Liver (tissue), 3 donors: ENCODE measurements at regions not wholly inside any gene's neighbourhood (a gene's known extent, or its start where the extent isn't known, plus 50 kb on each side); places are given as distances from the start of the nearest gene placed in this dataset.

ENCODE experiments used
- CTCF ChIP-seq: fragments of 150-350 bp; IDR thresholded peaks from 2 replicates; pipeline ENCODE4 v1.5.1; 2017; ENCODE audit warnings: improper control_type of control experiment, low read depth, low read length; ENCODE audit not compliant: missing input control
- FOXA2 ChIP-seq: IDR thresholded peaks from 2 replicates; pipeline ENCODE4 v1.6.1; 2016; ENCODE audit warnings: antibody characterized with exemption
- JUND ChIP-seq, 2 donors: IDR thresholded peaks; 2 replicates each; pipeline ENCODE4 v1.6.1; 2016; ENCODE audit warnings: antibody characterized with exemption in 2 of 2
- MAX ChIP-seq: IDR thresholded peaks from 2 replicates; pipeline ENCODE4 v1.6.1; 2016; ENCODE audit warnings: antibody characterized with exemption
- RXRA ChIP-seq, 2 donors: IDR thresholded peaks; 2 replicates each; pipeline ENCODE4 v1.6.1; 2017 to 2018; ENCODE audit warnings: antibody characterized with exemption in 2 of 2, mild to moderate bottlenecking in 1 of 2
- TAF1 ChIP-seq: conservative IDR thresholded peaks from 2 replicates; pipeline ENCODE4 v1.6.1; 2016; ENCODE audit warnings: antibody characterized with exemption, mild to moderate bottlenecking
- YY1 ChIP-seq: IDR thresholded peaks from 2 replicates; pipeline ENCODE4 v1.6.1; 2016; ENCODE audit warnings: antibody characterized with exemption, mild to moderate bottlenecking
- TF ChIP-seq, protein P1 (sequence below): IDR thresholded peaks from 2 replicates; pipeline ENCODE4 v1.6.1; 2016; ENCODE audit warnings: antibody characterized with exemption, mild to moderate bottlenecking
- donor health status: healthy.
- donor health status: healthy.

GRCh38 chr6:170163405-170164170 is 127.3 kb downstream of the DLL1 start:
- TF ChIP-seq CTCF: no peak
- no peak for TF ChIP-seq YY1
- TF ChIP-seq, protein P1, sequence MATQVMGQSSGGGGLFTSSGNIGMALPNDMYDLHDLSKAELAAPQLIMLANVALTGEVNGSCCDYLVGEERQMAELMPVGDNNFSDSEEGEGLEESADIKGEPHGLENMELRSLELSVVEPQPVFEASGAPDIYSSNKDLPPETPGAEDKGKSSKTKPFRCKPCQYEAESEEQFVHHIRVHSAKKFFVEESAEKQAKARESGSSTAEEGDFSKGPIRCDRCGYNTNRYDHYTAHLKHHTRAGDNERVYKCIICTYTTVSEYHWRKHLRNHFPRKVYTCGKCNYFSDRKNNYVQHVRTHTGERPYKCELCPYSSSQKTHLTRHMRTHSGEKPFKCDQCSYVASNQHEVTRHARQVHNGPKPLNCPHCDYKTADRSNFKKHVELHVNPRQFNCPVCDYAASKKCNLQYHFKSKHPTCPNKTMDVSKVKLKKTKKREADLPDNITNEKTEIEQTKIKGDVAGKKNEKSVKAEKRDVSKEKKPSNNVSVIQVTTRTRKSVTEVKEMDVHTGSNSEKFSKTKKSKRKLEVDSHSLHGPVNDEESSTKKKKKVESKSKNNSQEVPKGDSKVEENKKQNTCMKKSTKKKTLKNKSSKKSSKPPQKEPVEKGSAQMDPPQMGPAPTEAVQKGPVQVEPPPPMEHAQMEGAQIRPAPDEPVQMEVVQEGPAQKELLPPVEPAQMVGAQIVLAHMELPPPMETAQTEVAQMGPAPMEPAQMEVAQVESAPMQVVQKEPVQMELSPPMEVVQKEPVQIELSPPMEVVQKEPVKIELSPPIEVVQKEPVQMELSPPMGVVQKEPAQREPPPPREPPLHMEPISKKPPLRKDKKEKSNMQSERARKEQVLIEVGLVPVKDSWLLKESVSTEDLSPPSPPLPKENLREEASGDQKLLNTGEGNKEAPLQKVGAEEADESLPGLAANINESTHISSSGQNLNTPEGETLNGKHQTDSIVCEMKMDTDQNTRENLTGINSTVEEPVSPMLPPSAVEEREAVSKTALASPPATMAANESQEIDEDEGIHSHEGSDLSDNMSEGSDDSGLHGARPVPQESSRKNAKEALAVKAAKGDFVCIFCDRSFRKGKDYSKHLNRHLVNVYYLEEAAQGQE: no peak
- TF ChIP-seq TAF1: no peak
- no peak for TF ChIP-seq RXRA (IDR thresholded peaks at IDR 0.05)
- no peak for TF ChIP-seq JUND (IDR thresholded peaks at IDR 0.05)
- TF ChIP-seq FOXA2: no peak
- TF ChIP-seq MAX: no peak
